AG10803 (cell line): ENCODE measurements at regions not wholly inside any gene's neighbourhood (a gene's known extent, or its start where the extent isn't known, plus 50 kb on each side); places are given as distances from the start of the nearest gene placed in this dataset.
"Not testable (repeated sequence)": the region's sequence is repeated elsewhere in the genome, so short reads cannot be mapped to it uniquely, and the experiment has no call there.

Source experiments
- DNase-seq: peaks from one replicate; pipeline ENCODE4 v3.0.0; 2010; ENCODE audit warnings: low read depth
- H3K4me3 ChIP-seq: 2 replicates; pipeline ENCODE4 v1.5.1; 2011; ENCODE audit warnings: mild to moderate bottlenecking, low read length, control low read depth
- TF ChIP-seq, protein P1 (sequence below): conservative IDR thresholded peaks from 2 replicates; pipeline ENCODE4 v1.5.1; 2011; ENCODE audit warnings: mild to moderate bottlenecking, low read length, control low read depth, inconsistent platforms

DNA sequence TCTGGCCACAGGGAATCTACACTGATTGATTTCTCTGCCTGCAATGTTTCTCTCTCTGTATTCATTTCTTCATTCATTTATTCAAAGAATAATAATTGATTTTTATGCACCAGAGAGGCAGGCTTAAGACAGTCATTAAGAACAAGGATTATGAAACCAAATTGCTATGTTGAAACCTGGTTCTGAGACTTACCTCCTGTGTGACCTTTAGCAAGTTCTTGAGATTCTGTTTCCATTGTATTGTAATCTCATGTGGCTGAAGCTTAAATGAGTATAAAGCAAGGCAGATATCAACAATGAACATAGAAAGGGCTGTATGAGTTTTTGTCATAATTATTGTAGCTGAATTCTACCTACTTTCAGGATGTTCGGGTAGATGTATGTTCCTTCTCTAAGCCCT lies 129.6 kb upstream of the GRIA1 start:
- H3K4me3 ChIP-seq, result no peak overlapping the region
- TF ChIP-seq, protein P1, sequence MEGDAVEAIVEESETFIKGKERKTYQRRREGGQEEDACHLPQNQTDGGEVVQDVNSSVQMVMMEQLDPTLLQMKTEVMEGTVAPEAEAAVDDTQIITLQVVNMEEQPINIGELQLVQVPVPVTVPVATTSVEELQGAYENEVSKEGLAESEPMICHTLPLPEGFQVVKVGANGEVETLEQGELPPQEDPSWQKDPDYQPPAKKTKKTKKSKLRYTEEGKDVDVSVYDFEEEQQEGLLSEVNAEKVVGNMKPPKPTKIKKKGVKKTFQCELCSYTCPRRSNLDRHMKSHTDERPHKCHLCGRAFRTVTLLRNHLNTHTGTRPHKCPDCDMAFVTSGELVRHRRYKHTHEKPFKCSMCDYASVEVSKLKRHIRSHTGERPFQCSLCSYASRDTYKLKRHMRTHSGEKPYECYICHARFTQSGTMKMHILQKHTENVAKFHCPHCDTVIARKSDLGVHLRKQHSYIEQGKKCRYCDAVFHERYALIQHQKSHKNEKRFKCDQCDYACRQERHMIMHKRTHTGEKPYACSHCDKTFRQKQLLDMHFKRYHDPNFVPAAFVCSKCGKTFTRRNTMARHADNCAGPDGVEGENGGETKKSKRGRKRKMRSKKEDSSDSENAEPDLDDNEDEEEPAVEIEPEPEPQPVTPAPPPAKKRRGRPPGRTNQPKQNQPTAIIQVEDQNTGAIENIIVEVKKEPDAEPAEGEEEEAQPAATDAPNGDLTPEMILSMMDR, result no peak
- DNase-seq, result no peak

DNA sequence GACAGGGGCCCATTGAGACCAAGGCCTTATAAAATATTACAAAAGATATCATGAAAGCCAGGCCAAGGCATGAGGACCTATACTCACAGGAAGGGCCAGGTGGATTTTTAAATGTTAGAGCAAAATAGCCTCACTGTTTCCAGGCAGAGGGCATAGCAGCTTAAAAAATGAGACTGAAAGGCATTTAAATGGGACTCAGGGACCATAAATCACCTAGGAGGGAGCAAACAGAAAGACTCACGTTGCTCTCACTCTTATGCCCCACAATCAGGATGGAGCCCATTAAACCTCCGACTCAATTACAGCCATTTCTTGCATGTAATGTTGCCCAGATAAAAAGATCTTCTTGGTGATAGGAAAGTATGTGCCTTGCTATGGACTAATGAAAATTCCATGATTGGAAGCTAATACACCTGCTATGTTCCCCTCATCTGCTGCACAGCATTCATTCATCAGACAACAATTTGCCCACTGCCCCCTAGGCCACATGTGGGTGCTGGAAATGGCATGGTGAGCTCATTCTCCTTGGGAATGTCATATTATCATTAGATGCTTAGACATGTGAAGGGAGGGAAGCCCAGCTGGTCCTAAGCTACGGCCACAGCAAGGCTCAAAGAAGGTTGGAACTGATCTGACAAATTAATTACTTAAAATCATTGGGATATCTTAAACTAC lies 128.6 kb upstream of the GRIA1 start:
- no peak overlapping the region for H3K4me3 ChIP-seq
- TF ChIP-seq, protein P1, result no peak
- DNase-seq, result no peak

DNA sequence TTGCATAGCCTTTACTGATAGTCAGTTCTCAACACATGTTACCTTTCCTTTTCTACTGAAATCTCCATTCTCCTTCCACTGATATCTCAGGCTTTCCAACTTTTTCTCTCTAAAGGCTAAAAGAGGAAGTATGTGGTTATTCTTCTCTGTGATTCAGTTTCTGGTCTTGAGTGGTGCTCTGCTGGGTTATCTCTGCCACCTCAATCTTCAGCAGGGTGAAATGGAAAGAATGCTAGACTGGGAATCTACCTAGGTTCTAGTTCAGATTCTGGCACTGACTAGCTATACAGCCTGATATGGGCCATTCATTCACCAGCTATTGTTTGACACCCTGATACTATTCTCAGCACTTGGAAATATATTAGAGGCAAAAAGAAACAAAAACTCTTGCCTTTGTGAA lies 124.9 kb upstream of the GRIA1 start:
- no peak overlapping the region for H3K4me3 ChIP-seq
- TF ChIP-seq, protein P1, result no peak
- no peak for DNase-seq

DNA sequence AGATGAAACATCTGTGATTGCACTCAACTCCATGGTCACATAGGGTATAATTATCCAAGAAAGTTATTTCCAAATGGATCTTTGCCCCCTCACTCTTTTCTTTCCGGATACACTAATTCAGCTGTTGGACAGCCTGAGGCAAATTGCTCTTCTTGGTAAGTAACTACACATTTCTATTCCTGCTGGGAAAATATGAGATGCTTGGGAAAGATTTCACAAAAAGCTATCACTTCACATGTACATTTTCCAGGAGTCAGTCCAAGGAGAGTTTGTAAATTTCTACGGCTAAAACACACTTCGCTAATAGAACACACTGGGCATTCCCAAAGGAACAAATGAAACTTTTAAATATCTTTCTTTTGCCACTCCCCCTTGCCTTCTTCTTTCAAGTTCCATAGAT lies 123.0 kb upstream of the GRIA1 start:
- no peak for DNase-seq
- TF ChIP-seq, protein P1, result no peak
- no peak overlapping the region for H3K4me3 ChIP-seq

DNA sequence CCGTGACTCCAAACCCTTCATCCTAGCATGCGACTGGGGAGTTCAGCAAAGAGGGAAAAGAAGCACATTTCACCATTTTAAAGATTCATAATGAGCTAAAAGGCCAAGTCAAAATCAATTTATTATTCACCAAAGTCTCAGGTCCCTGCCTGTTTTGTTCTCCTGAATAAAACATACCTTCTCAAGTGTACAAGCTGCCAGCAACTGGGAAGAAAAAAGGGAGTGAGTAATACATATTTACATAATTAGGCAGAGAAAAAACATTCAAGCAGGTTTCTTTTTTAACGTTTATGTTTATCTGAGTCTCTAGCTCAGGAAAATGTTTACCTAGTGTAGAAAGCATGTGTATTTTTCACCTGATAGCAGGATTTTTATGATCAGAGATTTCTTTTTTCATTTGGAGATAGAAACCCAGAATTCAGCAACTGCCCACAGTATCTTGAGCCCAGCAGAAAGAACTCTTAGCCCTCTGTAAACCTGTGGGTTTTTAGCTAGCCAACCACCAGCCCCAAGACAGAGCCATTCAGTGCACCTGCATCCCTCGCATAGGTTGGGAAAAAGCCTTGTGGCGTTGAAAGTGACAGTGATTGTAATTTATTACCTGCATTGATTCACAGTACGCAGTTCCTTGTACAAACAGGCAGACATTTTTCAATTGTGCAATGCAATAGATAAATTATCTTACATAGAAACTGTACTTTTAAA lies 117.9 kb upstream of the GRIA1 start:
- no peak for DNase-seq
- H3K4me3 ChIP-seq, result no peak overlapping the region
- TF ChIP-seq, protein P1, result no peak

DNA sequence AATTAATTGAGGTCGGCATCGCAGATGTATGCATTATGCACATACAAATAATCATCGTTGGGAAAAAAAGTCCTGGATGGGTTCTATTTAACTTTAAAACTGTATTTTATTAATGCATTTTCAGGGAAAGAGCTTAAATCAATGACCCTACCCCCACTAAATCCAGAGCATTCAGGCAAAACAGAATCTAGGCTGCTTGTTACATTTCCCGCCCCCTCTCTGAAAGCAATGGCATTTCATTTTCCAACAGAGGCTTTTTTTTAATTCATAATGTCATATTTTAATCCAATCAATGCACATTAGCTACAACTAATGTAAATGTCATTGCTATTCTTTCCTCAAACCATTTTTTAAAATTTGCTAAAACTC lies 117.4 kb upstream of the GRIA1 start:
- TF ChIP-seq, protein P1, result no peak
- no peak overlapping the region for H3K4me3 ChIP-seq
- no peak for DNase-seq

DNA sequence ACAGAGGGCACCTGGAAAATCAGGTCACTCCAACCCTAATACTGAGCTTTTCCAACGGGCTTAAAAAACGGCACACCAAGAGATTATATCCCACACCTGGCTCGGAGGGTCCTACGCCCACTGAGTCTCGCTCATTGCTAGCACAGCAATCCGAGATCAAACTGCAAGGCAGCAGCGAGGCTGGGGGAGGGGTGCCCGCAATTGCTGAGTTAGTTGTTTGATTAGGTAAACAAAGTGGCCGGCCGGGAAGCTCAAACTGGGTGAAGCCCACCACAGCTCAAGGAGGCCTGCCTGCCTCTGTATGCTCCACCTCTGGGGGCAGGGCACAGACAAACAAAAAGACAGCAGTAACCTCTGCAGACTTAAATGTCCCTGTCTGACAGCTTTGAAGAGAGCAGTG lies 108.8 kb upstream of the GRIA1 start:
- not testable (repeated sequence) for DNase-seq, H3K4me3 ChIP-seq
